Fibroblast of lung (primary cell): ENCODE measurements at regions not wholly inside any gene's neighbourhood (a gene's known extent, or its start where the extent isn't known, plus 50 kb on each side); places are given as distances from the start of the nearest gene placed in this dataset.

Source experiments
- DNase-seq, 2 donors: peaks; one replicate each; pipeline versions ENCODE4 v3.0.0 to v3.0.0-alpha.2; 2010; ENCODE audit warnings: low read depth in 2 of 2
- H2AFZ ChIP-seq: 2 replicates; pipeline ENCODE4 v1.5.1; 2012; ENCODE audit warnings: low read length, control low read depth, inconsistent platforms
- H3K27ac ChIP-seq: 2 replicates; pipeline ENCODE4 v1.5.1; 2011; ENCODE audit warnings: low read length, control low read depth; ENCODE audit not compliant: insufficient read depth
- H3K27me3 ChIP-seq: 2 replicates; pipeline ENCODE4 v1.5.1; 2011; ENCODE audit warnings: mild to moderate bottlenecking, low read length; ENCODE audit not compliant: control insufficient read depth, insufficient read depth
- H3K36me3 ChIP-seq: 2 replicates; pipeline ENCODE4 v1.5.1; 2011; ENCODE audit warnings: low read length; ENCODE audit not compliant: control insufficient read depth, insufficient read depth
- H3K4me1 ChIP-seq: 2 replicates; pipeline ENCODE4 v1.5.1; 2011; ENCODE audit warnings: low read length; ENCODE audit not compliant: control insufficient read depth, insufficient read depth; ENCODE audit errors: extremely low read depth
- H3K4me2 ChIP-seq: 2 replicates; pipeline ENCODE4 v1.5.1; 2011; ENCODE audit warnings: low read length, control low read depth; ENCODE audit not compliant: insufficient read depth; ENCODE audit errors: extremely low read depth
- H3K4me3 ChIP-seq, 4 experiments: fragments of 200-600 bp in 1 of 4; sonication (generic) in 1 of 4; replicated peaks in 1 of 4; 2 replicates each; pipeline ENCODE4 v1.5.1; 2011 to 2016; ENCODE audit warnings: low read length in 4 of 4, low read depth in 3 of 4, mild to moderate bottlenecking in 3 of 4, control low read depth in 2 of 4, inconsistent platforms in 1 of 4, mixed read lengths in 1 of 4; ENCODE audit not compliant: insufficient read depth in 1 of 4; ENCODE audit errors: control extremely low read depth in 1 of 4
- H3K79me2 ChIP-seq: 2 replicates; pipeline ENCODE4 v1.5.1; 2012; ENCODE audit warnings: mild to moderate bottlenecking, low read length, inconsistent platforms; ENCODE audit not compliant: control insufficient read depth, insufficient read depth
- H3K9ac ChIP-seq: 2 replicates; pipeline ENCODE4 v1.5.1; 2011; ENCODE audit warnings: mild to moderate bottlenecking, low read length, control low read depth; ENCODE audit not compliant: insufficient read depth
- H3K9me3 ChIP-seq: 2 replicates; pipeline ENCODE4 v1.5.1; 2012; ENCODE audit warnings: low read depth, low read length; ENCODE audit not compliant: control insufficient read depth, insufficient read depth
- H4K20me1 ChIP-seq: 2 replicates; pipeline ENCODE4 v1.5.1; 2011; ENCODE audit warnings: low read length; ENCODE audit not compliant: control insufficient read depth, insufficient read depth; ENCODE audit errors: extremely low read depth
- CTCF ChIP-seq, 2 donors: IDR thresholded peaks in 1 of 2; conservative IDR thresholded peaks in 1 of 2; 1 replicate in 1 of 2; 2 replicates in 1 of 2; pipeline ENCODE4 v1.5.1; 2011 to 2012; ENCODE audit warnings: low read length in 2 of 2, control low read depth in 1 of 2, inconsistent platforms in 1 of 2, low read depth in 1 of 2, mild to moderate bottlenecking in 1 of 2
- EZH2 ChIP-seq: IDR thresholded peaks from 2 replicates; pipeline ENCODE4 v1.5.1; 2012; ENCODE audit warnings: low read length, control low read depth, mild to moderate bottlenecking; ENCODE audit errors: missing control alignments

DNA sequence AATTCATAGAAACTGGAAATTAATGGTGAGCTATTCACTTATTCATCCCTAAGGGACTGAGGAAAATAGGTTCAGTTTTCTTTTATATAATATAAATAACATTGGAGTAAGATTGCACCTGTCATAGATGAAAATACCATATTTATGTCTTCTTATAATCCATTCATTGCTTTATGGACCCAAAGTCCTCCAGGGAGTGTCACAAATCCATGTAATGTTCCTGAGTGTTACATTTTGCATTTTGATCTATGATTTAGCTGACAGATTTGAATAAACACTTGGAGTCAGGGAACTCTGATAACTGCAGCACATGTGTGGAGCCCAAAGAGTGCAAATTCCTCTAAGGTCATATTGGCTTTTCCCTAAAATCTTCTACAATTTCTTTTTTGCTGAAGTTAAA, 484.3 kb downstream of the MDFIC start:
- Histone ChIP-seq H2AFZ (no peak overlapping the region), H3K36me3 (no peaks in the 10 kb centered on the region), H4K20me1 (no peaks in the 10 kb centered on the region), H3K4me3 (no peak overlapping the region), H3K9ac (no peak overlapping the region), H3K4me1 (no peaks in the 10 kb centered on the region), H3K27ac (no peak overlapping the region), H3K4me2 (no peak overlapping the region), H3K79me2 (no peaks in the 10 kb centered on the region), H3K27me3 (no peaks in the 10 kb centered on the region), H3K9me3 (no peaks in the 10 kb centered on the region)
- TF ChIP-seq EZH2 = no peak
- no peak for DNase-seq

DNA sequence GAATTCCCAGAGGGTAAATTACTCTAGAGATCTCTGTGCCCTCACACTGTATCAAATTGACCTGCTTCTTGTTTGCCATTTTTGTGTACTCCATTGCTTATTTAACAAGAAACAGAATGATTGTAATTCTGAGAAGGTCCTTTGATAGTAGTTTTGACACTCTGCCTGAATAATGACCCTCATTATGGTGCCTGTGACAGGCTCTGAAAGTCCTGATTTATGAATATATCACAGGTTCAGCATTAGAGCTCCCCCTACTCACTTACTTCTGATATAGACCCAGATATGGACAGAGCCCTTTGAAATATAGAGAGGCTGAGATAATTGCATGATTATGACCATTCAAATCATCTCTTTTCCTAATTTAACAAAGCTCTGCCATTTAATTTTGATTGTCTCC, 465.2 kb downstream of the MDFIC start:
- no peak overlapping the region for H3K9ac ChIP-seq
- H2AFZ ChIP-seq = no peak overlapping the region
- no peaks in the 10 kb centered on the region for H4K20me1 ChIP-seq
- H3K27me3 ChIP-seq = no peaks in the 10 kb centered on the region
- H3K27ac ChIP-seq = no peak overlapping the region
- no peak overlapping the region for H3K4me3 ChIP-seq
- no peaks in the 10 kb centered on the region for H3K4me1 ChIP-seq
- no peak overlapping the region for H3K4me2 ChIP-seq
- H3K79me2 ChIP-seq = no peaks in the 10 kb centered on the region
- DNase-seq = no peak
- H3K36me3 ChIP-seq = no peaks in the 10 kb centered on the region
- no peak for TF ChIP-seq EZH2
- TF ChIP-seq CTCF (conservative IDR thresholded peaks at IDR 0.05 in 1 of 2, IDR thresholded peaks at IDR 0.05 in 1 of 2; ENCODE audit: low read depth in 1 of 2, low read length in 2 of 2) = no peak
- H3K9me3 ChIP-seq = no peaks in the 10 kb centered on the region

DNA sequence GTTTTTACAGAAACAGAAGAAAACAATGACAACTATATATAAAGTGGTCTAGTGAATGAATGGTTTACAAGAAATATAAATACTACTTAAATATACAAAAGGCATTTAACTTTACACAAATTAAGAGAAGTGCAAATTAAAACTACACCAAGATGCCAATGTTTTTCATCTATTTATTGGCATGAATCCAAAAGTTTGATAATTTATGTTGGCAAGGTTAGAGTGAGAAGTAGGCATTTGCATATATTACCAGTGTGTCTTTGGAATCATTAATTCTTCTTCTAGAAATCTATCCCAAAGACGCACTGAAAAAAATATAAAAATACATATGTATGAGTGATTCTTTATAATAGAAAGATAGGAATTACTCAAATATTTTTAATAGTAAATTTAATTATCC, 457.4 kb downstream of the MDFIC start:
- Histone ChIP-seq H3K79me2 (no peaks in the 10 kb centered on the region), H3K4me2 (no peak overlapping the region), H3K9ac (no peak overlapping the region), H4K20me1 (no peaks in the 10 kb centered on the region), H3K36me3 (no peaks in the 10 kb centered on the region), H3K4me1 (no peaks in the 10 kb centered on the region), H3K4me3 (no peak overlapping the region), H3K9me3 (no peaks in the 10 kb centered on the region), H3K27me3 (no peaks in the 10 kb centered on the region), H2AFZ (no peak overlapping the region), H3K27ac (no peak overlapping the region)
- TF ChIP-seq EZH2 (no peak), CTCF (conservative IDR thresholded peaks at IDR 0.05 in 1 of 2, IDR thresholded peaks at IDR 0.05 in 1 of 2; ENCODE audit: low read depth in 1 of 2, low read length in 2 of 2) (no peak)
- DNase-seq = no peak
